ENCODE measurements at regions not wholly inside any gene's neighbourhood (a gene's known extent, or its start where the extent isn't known, plus 50 kb on each side); places are given as distances from the start of the nearest gene placed in this dataset.

GRCh38 chr2:129262934-129263333 is 716.5 kb upstream of the RAB6C start:
- TF ChIP-seq CTCF (IDR thresholded peaks at IDR 0.05; ENCODE audit: insufficient read depth, low read length) (no peak), POLR2AphosphoS5 (IDR thresholded peaks at IDR 0.05; ENCODE audit: low read depth) (no peak), REST (IDR thresholded peaks at IDR 0.05; ENCODE audit: insufficient replicate concordance, low read depth) (no peak), GABPA (IDR thresholded peaks at IDR 0.05; ENCODE audit: low read depth) (no peak), SPI1 (IDR thresholded peaks at IDR 0.05; ENCODE audit: borderline replicate concordance, low read depth) (no peak)

All from HL-60 (cell line).